GM03348 (cell line): ENCODE measurements at regions not wholly inside any gene's neighbourhood (a gene's known extent, or its start where the extent isn't known, plus 50 kb on each side); places are given as distances from the start of the nearest gene placed in this dataset.

Experiments
- DNase-seq: peaks from one replicate; pipeline ENCODE4 v3.0.0; 2012; ENCODE audit warnings: low spot score

DNA sequence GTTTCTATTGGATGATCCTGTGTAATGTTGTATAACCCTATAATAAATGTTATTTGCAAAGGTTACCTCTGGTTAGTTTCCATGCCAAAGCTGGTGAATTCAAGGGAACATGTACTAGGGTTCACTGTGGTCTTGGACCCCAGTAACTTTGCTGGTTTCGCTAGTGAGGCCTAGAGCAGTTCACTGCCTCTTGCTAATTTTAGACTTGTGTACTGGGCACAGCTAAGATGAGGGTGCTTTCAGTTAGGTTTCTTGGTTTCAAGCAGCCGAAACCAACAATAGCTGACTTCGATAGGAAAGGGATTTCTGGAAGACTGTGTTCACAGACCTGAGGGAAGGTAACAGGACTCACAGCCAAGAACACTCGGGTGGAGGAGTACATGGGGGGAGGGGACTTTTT lies 215.5 kb upstream of the BCOR start:
- no peak for DNase-seq

DNA sequence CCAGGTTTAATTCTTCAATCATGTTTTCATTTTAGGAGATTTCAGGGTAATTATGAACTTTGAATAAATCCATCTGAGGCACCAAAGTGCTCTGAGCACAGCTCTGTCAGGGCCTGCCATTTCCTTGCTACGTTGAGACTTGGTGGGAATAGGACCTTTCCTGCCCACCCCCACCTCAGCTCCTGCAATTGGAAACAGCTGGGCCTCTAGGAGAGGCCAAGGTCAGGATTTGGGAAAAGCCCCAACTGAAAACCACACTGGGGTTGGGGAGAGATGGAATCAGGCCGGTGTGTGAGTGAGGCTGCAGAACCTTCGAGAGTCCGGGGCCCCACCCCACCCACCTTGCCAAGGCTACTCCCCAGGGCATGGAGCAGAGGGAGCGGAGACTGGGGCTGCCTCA lies 212.7 kb upstream of the BCOR start:
- DNase-seq, result no peak

DNA sequence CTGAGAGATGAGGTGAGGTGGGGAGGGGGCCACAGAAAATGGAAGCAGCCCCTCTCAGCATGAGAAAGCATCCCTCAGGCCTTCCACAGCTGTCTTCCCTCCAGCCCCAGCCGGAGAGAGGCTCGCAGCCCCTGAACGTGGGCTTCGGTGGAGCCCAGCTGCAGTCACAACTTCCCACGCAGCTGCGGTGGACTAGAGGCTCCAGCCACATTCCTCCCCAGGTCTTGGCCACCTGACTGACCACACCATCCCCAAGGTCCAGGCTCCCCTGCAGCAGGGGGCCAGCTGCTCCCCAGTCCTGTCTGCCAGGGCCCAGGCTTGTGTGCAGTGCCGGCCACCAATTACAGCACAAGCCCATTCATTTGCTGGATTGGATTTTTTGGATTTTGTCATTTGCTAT lies 212.3 kb upstream of the BCOR start:
- no peak for DNase-seq

DNA sequence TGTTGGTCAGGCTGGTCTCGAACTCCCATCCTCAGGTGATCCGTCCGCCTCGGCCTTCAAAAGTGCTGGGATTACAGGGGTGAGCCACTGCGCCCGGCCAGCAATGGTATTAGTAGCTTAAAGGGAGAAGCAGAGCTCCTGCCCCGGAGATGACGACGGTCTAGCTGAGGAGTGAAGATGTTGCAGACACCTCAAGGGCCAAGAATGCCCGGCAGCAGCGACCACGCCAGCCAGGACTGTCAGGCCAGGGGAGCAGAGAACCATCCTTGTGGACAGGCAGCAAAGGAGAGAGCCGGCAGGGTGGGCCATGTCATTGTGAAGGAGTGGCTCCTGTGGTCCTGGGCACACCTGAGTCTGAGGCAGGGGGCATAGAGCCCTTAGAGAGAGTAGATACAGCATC lies 210.1 kb upstream of the BCOR start:
- no peak for DNase-seq

DNA sequence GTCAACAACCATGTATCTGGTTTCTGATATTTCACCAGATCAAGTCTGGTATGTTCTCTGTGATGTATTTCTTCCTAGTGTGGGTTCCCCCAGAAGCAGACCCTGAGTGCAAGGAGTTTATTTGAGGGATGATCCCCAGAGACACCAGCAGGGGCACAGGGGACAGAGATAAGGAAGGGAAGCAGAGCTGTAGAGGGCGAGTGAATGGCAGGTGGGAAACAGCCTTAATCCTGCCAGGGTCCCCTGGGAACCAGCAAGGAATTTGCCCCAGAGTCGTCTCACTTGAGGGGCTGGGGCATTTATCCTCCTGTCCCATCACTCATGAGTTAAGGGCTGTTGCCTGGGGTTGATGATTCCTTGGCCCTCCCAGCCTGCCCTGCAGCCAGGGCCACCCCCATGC lies 206.4 kb upstream of the BCOR start:
- no peak for DNase-seq

DNA sequence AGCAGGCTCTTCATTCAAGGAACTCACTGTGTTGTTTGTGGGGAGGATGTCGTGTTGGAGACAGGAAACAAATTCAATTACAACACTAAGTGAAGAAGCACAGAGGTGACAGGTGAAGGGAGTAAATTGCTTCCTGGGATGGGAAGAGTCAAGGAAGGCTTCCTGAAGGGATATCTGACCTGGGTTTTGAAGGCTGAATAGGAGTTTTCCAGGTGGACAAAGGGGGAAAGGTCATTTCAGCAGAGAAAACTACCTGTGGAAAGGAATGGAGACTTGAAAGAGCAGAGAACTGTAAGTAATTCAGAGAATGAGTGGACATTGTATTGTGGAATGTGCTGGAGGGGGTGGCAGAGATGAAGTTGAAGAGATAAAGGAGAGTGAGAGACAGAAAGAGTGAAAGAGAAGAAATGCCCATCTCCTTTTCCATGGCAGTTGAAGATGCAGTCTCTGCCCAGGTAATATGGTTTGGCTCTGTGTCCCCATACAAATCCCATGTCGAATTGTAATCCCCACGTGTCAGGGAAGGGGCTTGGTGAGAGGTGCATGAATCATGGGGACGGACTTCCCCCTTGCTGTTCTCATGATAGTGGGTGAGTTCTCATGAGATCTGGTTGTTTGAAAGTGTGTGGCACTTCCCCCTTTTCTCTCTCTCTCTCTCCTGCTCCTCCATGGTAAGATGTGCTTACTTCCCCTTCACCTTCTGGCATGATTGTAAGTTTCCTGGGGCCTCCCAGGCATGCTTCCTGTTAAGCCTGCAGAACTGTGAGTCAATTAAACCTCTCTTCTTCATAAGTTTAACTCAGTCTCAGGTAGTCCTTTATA lies 205.7 kb upstream of the BCOR start:
- DNase-seq, result no peak

DNA sequence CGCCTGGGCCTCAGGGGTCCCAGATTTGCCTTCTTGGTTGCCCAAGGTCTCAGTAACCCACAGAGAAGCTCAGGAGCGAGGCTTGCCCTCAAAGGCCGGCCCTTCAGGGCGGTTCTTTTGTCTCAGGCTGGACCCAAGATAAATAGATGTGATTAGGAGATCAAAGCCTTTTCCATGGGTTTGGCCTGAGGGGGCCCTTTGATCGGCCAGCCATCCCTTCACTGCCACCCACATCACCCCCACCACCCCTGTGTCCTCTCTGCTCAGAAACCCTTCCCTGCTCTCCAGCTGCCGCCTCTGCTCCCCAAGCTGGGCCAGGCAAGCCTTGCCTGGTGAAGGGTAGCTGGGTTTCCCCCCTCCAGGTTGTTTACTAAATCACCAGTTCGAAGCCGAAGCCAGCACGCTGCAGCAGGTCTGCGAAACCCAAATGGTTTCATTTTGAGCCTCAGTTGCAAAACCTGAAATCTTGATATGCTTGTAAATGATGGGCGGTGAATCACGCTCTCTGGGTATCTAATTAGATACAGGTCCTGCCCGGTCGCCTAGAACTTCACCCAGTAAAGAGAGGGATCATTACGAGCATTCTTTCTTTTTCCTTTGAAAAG lies 202.6 kb upstream of the BCOR start:
- DNase-seq, result no peak

DNA sequence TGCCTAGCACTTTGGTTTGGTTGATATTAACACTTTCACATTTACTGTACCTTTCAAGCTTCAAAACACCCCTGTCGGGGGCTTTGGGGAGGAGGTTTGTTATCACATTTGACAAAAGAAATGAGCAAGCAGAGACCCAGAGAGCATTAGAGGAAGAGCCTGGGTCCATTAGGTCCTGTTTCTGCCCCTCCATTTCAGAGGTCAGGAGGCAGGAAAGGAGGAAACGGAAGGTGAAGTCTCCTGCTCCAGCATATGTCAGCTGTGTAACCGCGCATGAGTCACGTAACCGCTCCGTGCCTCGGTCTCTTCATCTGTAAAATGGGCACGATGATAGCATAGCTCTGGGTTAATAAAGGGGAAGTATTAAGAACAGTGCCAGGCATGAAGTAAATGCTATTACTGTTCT lies 201.9 kb upstream of the BCOR start:
- DNase-seq, result no peak

DNA sequence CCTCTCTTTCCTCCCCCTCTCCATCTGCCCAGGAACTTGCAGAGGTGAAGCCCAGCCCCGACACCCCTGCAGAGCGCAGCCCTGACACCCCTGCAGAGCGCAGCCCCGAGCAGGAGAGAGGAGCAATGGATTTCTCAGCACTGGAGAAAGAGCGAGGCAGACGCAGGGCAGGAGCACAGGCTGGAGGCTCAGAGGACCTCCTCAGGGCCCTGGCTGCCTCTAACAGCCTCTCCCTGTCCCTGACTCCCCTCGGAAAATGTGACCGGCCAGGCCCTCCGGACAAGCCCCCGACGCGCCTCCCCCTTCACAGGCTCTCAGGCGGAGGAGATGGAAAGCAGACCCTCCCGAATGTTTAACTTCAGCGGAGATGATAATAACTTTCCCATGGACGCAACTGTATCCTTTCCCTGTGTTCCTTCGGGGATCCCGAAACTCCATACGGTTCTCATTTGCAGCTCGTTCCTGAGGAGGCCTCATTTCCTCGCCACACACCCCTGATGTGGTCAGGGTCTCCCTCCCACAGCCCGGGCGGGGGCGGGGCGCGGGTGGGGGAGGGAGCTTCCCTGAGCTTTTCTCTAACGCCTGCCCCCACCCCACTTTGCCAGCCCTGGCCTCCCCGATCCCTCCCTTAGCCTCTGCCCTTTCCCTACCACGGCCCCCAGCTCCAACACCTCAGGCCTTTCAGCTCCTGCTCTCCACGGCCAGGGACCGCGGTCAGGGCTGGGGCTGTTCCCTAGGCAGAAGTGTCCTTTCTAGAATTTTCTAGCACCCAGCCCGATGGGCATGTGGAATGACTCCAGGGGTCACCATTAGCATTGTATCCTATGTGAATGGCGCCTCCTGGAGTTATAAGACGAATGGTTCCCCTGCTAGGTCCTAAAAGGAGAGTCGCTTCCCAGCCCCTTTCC lies 201.1 kb upstream of the BCOR start:
- DNase-seq, result no peak

DNA sequence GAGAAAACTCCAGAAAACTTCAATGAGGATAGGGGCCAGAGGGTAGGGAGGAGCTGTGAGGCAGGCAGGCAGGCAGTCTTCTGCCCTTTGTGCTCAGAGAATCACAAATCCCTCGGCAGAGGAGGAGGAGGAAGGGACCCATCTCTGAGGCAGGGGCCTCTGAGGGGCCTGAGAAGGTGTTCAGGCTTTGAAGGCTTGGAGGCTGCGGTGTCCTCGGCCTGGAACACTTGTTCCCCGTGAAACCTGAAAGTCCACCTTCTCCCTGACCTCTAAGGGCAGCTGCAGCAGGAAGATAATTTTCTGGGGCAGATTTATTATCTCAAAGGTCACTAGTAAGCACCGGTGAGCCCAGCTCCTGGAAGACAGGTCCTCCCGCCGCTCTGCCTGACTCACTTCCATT lies 200.3 kb upstream of the BCOR start:
- no peak for DNase-seq

DNA sequence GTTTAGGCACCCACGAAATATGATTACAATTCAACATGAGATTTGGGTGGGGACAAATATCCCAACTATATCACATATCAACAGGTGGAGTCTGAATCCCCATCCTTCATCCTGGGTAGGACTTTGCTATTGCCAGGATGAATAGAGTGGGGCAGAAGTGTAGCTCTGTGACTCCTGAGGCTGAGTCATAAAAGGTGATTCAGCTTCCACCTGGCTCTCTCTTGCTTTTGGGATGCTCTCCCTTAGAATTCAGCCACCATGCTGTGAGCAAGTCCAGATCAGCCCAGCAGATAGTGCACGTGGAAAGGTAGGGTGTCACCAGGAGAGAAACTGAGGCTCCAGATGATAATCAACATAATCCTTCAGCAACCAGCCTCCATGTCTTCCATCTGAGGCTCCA lies 193.8 kb upstream of the BCOR start:
- no peak for DNase-seq

DNA sequence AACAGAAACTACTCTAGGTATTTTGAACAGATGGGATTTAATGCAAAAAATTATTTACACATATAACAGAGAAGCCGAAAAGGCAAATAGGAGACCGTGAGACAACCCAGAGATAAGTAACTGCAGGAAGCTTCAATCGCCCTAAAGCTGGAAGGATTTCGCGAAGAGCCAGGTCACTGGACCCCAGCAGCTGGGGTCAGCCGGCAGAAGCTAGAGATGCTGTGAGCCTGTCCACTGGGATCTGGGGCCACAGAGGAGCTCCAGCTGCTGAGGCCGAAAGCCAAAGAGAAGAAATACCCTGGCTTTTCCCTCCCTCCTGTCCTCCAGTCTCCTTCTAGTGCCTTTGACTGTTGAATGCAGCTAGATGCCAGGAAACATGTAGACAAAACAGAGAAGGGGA lies 192.8 kb upstream of the BCOR start:
- no peak for DNase-seq

DNA sequence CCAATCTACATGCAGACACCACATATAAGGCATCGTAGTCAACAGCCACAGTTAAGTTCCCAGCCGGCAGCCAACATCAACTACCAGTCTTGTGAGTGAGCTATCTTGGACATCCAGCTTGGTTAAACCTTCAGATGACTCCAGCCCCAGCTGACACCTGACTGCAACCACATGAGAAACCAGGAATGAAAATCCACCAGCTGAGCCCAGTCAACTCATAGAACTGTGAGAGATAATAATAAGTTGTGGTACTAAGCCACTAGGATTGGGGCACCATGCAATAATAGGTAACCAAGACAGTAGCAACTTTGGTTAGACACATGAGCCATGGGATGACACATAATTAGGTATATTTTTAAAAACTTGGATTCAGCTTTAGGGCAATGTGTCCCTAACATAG lies 188.1 kb upstream of the BCOR start:
- DNase-seq, result no peak

DNA sequence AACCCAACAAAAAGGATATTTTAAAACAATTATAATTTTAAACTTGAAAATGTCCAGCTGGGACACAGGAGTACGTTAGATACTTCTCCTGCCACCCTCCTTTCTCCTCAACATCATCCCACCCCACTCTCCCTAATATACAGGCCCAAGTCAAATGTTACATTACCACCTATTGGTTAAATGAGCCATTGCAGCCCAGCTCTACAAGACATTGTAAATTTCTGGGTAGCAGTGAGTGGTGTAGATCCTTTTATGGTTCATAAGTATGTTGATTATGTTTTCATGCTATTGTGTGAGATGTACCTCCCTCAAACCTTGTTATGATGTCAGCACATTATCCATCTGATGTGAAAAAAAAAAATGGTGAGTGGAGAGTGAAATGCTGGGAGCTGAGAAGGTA lies 187.1 kb upstream of the BCOR start:
- no peak for DNase-seq

DNA sequence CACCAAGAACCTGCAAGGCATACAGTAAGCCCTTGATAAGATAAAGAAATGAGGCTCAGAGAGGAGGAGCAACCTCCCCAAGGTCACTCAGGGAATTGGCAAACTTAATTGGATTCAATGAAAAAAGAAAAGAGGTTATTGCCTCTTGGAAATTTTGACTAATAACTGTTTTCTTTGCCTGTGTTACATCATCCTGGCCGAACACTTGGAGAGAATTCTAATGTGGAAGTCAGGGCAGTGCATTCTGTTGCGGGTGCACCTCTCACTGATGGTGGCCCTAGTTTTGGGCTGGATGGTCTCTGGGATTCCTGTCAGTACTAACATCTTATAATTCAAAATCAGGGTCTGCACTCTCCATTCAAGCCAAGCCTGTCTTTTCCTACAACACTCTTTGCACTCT lies 186.2 kb upstream of the BCOR start:
- DNase-seq, result no peak

DNA sequence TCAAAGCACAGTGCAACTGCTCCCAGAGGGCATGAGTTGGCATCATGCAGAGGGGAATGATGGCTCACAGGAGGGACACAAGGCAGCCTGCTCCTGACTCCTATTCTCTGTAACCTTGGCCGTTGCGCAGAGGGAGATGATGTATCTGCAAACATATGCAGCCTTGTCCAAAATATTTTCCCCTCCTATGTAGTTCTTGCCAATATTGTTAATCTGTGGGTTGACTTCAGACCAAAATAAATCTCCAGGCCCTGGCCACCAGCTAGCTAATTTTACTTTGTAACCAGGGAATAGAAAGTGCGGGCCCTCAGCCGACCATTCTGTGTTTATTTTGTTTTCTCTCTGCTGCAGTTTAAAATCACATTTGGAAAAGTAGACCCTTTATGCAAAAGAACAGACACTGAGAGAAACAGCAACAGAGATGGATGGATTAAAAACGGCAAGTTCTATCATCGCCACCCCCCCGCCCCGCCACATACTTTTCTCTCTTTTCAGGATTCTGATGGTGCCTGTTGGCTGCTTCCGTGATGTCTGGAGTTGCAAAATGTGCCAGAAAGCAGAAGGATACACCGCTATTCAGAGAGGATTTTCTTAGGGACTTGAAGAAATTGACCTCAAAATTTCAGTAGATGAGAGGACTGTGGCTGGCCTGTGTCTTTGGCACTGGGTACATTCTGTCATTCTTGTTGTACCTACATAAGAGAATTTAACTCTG lies 185.3 kb upstream of the BCOR start:
- DNase-seq, result peak; percentile 55

DNA sequence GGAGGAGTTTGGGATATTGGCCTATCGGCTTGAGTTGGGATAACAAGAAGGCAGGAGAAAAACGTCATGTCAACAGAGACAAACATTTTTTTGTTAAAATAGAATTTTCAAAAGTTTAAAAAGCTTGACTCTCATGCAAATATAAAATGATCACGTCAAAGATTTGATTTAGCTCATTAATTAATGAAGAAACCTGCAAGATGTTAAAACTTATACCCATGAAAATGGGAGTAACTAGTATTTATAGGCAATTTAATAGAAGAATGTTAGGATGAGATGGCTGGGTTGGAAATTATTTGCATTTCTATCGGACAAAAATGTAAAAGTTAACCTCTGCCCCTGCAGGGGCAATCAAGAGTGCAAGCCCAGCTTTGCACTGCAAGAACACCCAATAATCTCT lies 184.6 kb upstream of the BCOR start:
- no peak for DNase-seq

DNA sequence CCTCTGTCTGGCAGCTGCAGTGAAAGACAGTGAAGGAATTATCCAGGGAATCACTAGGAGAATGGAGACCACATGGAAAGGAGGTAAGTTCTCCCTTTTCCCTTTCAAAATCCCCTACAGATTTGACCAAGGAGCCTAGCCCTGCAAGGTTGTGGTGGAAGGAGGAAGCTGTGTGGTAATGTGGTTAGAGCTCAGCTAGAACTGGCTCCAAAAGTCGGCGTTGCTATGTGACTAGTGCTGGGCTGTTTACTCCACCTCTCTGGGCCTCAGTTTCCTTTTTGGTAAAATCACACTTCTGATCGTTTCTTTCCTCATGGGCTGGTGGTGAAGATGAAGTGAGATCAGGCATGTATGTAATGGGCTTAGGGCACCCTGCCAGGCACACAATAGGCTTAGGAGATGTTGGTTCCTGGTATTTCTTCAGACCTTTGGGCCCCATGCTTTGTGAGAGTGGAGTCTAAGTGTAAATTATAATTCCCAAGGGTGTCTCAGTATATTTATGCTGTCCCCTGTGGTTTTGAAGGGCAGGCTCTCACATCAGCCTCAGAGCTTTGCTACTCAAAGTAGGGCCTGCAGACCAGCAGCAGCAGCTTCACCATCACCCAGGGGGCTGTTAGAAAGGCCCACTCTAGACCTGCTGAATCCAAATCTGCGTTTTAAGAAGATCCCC lies 183.7 kb upstream of the BCOR start:
- no peak for DNase-seq

DNA sequence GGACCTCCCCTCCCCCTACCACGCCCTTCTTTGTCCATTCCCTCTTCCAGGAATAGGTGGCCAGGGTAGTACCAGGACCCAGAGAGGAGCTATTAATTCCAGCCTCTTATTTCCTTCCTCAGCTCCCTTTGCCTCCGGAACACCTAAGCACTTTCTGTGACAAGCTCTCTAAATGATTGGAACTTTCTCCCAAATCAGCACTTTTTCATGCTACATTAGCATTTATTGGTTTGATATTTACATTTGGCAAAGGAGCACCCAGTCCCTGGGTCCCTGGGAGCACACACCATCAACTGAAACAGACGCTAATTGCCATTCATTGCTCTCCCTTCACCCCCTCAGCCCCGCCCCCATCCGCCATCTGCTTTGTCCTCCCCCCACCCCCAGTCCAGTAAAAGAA lies 182.0 kb upstream of the BCOR start:
- no peak for DNase-seq

DNA sequence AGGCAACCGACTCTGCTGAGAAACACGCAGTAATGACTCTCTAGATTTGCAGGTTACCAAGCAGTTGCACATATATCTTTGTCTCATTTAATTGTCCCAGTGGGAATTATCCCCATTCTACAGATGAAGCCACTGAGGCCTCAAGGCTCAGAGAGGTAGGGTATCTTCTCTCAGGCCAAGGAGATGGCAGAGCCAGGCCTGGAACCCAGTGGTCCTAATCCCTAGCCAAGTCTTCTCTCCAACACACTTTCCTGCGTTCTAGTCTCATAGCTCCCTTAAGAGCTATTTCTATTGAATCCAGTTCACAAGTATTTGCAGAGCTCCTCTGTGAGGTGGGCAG lies 181.3 kb upstream of the BCOR start:
- DNase-seq, result no peak

DNA sequence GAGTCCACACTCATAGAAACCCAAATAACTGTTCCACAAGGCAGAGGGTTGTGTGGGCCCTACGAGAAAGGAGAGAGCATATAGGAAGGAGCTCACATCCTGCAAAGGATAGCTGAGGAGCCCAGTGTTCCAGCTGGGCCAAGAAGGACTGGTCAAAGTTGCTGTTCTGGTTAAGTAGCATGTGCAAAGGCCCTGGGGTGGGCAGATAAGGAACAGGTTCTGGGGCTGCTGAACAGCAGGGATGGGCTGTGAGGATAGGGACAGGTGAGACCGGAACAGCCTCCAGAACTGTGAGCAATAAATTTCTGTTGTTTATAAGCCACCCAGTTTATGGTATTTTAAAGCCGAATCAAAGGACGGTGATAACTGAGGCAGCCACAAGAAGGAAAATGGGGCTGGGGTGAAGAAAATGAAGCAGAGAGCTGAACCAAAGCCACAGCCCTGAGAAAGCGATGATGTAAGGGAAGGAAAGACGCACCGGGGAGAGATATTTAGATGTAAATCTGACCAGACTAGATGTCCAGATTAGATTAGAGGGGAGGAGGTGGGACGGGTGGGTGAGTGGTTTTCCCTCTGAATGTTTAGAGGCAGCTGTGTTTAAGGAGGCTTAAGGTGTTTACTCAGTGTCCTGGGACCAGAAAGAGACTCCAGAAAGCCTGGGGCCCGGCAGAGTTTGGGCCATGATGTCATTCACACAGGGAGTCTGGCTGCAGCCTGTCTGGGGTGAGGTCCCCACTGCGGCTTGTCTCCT lies 180.8 kb upstream of the BCOR start:
- peak; percentile 16 for DNase-seq
